Naive thymus-derived CD8-positive, alpha-beta T cell (primary cell): ENCODE measurements at regions not wholly inside any gene's neighbourhood (a gene's known extent, or its start where the extent isn't known, plus 50 kb on each side); places are given as distances from the start of the nearest gene placed in this dataset.

ENCODE experiments used
- ATAC-seq, 2 donors: fragments of 150-1000 bp; cut with Tn5 transposase in 1 of 2; sonication (Bioruptor Pico), chemical (Tn5 transposase) in 1 of 2; 1 replicate in 1 of 2; 2 replicates in 1 of 2; pipeline ENCODE4 v1.10.0; 2021; ENCODE audit warnings: mild to moderate bottlenecking in 2 of 2, moderate library complexity in 2 of 2
- POLR2A ChIA-PET: fragments of 350-600 bp; sonication (Branson Sonifier 250); formaldehyde crosslinking; loops from one replicate; lab custom pipeline; 2021; ENCODE audit warnings: antibody characterized with exemption; lab: Charles Lee
- DNase-seq, 10 donors: peaks; one replicate each; pipeline versions ENCODE4 v3.0.0 to v3.0.0-alpha.2; 2020 to 2022
- H3K27ac Mint-ChIP-seq, 10 donors: one replicate each; pipeline ENCODE4 v1.8.0; 2020 to 2022; ENCODE audit warnings: mild to moderate bottlenecking in 10 of 10, mixed read lengths in 10 of 10, moderate library complexity in 4 of 10, inconsistent platforms in 1 of 10
- H3K27me3 Mint-ChIP-seq, 5 donors: one replicate each; pipeline ENCODE4 v1.8.0; 2021 to 2022; ENCODE audit warnings: mixed read lengths in 5 of 5
- H3K36me3 Mint-ChIP-seq, 3 donors: one replicate each; pipeline ENCODE4 v1.8.0; 2020 to 2022; ENCODE audit warnings: mixed read lengths in 3 of 3, mild to moderate bottlenecking in 2 of 3, inconsistent platforms in 1 of 3
- H3K4me1 Mint-ChIP-seq, 4 donors: one replicate each; pipeline ENCODE4 v1.8.0; 2021 to 2022; ENCODE audit warnings: mixed read lengths in 4 of 4
- H3K4me3 Mint-ChIP-seq, 10 donors: one replicate each; pipeline ENCODE4 v1.8.0; 2020 to 2022; ENCODE audit warnings: mild to moderate bottlenecking in 10 of 10, mixed read lengths in 10 of 10, moderate library complexity in 6 of 10, inconsistent platforms in 1 of 10
- H3K9me3 Mint-ChIP-seq, 9 donors: one replicate each; pipeline ENCODE4 v1.8.0; 2020 to 2022; ENCODE audit warnings: mixed read lengths in 9 of 9, mild to moderate bottlenecking in 3 of 9, inconsistent platforms in 1 of 9, moderate library complexity in 1 of 9

DNA sequence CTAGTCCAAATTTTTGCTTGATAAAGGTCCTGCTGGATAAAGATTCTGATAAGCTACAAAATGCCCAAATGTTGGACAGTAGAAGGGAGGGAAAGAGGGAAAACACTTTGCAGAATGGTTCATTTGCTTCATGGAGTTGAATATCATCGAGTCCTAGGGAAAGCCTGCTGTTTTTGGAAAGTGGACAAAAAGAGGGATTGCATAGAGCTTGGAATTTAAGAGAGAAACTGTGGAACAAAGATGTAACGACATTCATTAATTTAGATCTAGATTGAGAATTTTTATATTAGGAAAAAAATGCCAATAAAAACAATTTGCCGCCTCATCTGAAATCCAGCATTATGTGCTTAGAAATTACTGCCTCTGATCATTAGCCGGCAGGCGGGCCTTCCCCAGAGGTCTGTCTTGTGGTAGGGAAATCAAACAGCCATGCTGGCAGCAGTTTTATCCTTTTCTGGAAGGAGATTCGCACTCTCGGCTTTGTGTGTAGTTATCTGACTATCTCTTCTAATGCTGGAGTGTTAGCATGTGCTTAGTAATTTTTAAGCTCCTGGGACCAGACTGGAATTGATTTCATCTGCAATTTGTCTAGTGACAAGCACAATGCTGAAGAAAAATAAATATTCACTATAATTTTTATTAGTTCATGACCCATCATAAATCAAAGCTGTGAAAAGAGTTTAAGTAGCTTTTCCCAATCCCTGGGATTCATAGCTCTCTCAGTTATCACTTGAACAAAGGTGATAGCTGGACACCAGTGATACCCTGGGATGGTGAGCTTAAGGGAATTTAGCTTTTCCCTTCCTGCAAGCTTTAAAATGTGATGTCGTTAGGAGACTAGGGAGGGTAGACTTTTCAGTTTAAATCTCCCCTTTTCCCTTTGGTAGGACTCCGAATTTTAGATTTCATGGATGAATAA, 329.5 kb downstream of the PRL start:
- Mint-ChIP-seq H3K27ac (no peak overlapping the region), H3K27me3 (peaks cover 0 to 3% (median 0%) of the 10 kb centered on the region in 5 donors), H3K9me3 (no peaks in the 10 kb centered on the region), H3K4me3 (no peak overlapping the region), H3K4me1 (peaks cover 3 to 14% (median 10%) of the 10 kb centered on the region in 4 donors), H3K36me3 (no peaks in the 10 kb centered on the region)
- POLR2A ChIA-PET: no interaction called here
- DNase-seq: no peak
- no peak for ATAC-seq

DNA sequence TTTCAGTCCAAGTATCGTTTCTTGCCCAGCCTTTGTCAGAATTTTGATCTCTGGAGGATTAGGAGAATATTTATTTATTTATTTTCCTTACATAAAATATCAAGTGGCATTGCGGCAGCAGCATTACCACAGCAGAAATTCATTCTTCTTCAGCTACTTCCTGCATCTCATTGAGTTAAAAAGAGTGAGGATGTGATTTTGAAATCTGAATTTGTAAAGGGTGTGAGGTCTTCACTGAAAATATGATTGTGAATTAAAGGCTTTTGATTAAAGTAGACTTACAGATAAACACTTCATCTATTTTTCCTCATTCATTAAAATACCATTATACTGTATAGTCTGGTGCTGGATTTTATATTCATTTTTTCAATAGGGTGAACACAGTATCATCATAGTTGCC, 328.4 kb downstream of the PRL start:
- Mint-ChIP-seq H3K27me3 (peaks cover 0 to 3% (median 0%) of the 10 kb centered on the region in 5 donors), H3K36me3 (no peaks in the 10 kb centered on the region), H3K4me1 (peaks cover 3 to 14% (median 10%) of the 10 kb centered on the region in 4 donors), H3K4me3 (no peak overlapping the region), H3K9me3 (no peaks in the 10 kb centered on the region), H3K27ac (no peak overlapping the region)
- POLR2A ChIA-PET: no interaction called here
- DNase-seq: no peak
- ATAC-seq: no peak

DNA sequence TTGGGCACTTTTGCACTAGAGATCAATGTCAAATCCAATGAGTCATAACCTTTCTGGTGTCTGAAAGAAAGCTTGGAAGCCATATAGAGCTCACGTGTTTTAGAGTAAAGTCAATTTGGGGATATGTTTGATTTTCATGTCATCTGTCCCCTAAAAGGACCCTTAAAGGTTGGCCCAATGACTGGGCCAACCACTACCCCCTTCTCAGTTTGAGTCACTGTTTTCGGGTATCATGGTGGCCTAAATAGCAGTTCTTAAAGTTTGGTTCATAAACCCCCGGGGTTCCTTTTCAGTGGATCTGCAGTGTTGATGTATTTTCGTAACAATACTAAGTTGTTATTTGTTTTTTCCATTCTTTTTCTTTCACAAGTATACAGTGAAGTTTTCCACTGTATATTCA, 327.6 kb downstream of the PRL start:
- H3K9me3 Mint-ChIP-seq: no peaks in the 10 kb centered on the region
- POLR2A ChIA-PET: no interaction called here
- H3K27ac Mint-ChIP-seq: no peak overlapping the region
- no peaks in the 10 kb centered on the region for H3K36me3 Mint-ChIP-seq
- no peak overlapping the region for H3K4me3 Mint-ChIP-seq
- ATAC-seq (no peak), DNase-seq (no peak)
- peaks cover 3 to 14% (median 10%) of the 10 kb centered on the region in 4 donors for H3K4me1 Mint-ChIP-seq
- peaks cover 0 to 3% (median 0%) of the 10 kb centered on the region in 5 donors for H3K27me3 Mint-ChIP-seq

DNA sequence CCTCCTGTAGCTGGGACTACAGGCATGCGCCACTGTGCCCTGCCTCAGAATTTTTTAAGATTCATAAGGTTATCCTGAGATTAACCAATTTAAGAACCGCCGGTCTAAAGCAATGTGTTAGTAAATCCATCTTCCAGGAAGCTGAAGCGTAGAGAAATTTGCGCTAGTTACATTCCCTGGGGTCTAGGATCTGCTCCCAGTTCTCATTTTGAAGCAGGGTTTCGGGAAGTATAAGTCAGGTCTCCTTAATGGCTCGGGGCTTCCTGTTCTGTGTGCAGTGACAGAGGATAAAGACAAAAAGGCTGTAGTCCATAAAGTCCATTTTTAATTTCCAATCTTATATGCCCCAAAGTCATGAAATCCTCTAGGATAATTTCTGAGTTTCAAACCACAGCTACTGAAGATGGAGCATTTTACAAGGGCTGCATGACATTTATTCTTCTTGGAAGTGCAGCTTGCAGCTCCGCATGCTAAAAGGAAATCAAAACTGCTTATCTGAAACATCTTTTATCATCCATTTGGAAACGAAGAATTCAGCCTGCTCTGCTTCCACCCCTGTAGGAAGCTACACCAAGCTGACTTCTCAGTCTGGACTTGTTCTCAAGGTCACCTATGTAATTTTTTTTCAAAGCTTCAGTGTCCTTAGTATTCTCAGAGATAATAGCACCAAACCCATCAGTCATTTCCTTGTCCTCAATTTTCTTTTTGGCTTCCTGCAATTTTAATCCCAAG, 326.1 kb downstream of the PRL start:
- DNase-seq: no peak
- Mint-ChIP-seq H3K9me3 (no peaks in the 10 kb centered on the region), H3K27ac (no peak overlapping the region), H3K4me3 (no peak overlapping the region), H3K36me3 (no peaks in the 10 kb centered on the region), H3K4me1 (peaks cover 0 to 7% (median 5%) of the 10 kb centered on the region in 4 donors), H3K27me3 (peaks cover 0 to 6% (median 0%) of the 10 kb centered on the region in 5 donors)
- ATAC-seq: no peak
- POLR2A ChIA-PET: no interaction called here

DNA sequence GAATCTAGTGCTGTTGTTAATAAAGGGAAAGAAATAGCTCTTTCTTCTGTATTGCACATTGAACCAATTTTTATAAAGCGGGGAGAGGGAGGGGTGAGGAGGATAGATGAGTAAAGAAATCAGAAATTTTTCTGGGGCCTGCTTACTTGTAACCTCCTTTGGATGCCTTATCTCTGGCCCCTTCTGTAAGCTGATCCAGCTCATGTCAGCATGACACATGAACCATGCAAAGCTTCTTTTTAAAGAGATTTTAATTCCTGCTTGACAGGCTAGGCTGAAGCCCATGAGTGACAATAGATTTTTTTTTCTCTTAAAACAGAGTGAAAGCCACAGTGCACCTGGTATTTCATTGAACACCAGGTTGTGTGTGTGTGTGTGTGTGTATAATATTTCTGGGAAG, 325.3 kb downstream of the PRL start:
- Mint-ChIP-seq H3K4me3 (no peak overlapping the region), H3K27me3 (peaks cover 0 to 3% (median 0%) of the 10 kb centered on the region in 5 donors), H3K36me3 (no peaks in the 10 kb centered on the region), H3K4me1 (peaks cover 0 to 7% (median 2%) of the 10 kb centered on the region in 4 donors), H3K9me3 (no peaks in the 10 kb centered on the region), H3K27ac (no peak overlapping the region)
- no peak for DNase-seq
- POLR2A ChIA-PET: no interaction called here
- no peak for ATAC-seq

DNA sequence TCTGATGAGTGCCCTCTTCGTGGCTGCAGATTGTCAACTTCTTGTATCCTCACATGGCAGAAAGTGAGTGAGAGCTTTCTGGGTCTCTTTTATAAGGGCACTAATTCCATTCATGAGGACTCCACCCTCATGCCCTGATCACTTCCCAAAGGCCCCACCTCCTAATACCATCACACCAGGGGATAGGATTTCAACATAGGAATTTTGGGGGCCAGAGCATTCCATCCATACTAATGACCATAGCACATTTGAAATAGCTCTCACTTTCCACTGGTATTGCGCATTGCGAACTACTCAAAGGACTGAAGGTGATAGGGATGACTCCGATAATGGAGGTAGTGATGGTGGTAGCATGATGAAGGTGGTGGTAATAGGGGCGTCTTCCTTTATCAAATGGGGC, 324.3 kb downstream of the PRL start:
- POLR2A ChIA-PET: no interaction called here
- no peaks in the 10 kb centered on the region for H3K9me3 Mint-ChIP-seq

DNA sequence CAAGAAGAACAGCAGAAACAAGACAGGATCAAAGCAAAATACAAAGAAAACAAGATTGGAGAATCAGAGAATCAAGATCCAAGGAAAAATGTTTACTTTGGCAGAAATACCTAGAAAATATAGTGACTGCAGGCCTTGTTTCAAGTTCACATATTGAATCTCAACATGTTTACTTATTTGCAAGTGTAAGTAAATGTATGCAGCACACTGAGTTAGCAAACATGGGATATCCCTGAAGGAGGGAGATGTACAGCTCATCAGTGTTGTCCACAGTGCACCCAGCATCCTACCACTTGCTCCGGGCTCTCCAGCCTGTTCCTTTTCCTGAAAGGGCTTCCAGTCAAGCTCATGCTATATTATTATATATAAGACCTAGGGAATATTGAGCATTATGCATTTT, 319.5 kb downstream of the PRL start:
- ATAC-seq (no peak), DNase-seq (no peak)
- Mint-ChIP-seq H3K27ac (no peak overlapping the region), H3K27me3 (peaks cover 0 to 10% (median 0%) of the 10 kb centered on the region in 5 donors), H3K36me3 (no peaks in the 10 kb centered on the region), H3K9me3 (peaks cover 0 to 10% (median 0%) of the 10 kb centered on the region in 9 donors), H3K4me1 (peaks cover 0 to 5% (median 3%) of the 10 kb centered on the region in 4 donors), H3K4me3 (no peak overlapping the region)
- POLR2A ChIA-PET: no interaction called here

More for the DNA sequence above, 324.3 kb downstream of the PRL start:
- no peak for ATAC-seq
- DNase-seq: no peak
- H3K27me3 Mint-ChIP-seq: peaks cover 0 to 3% (median 0%) of the 10 kb centered on the region in 5 donors
- peaks cover 0 to 7% (median 2%) of the 10 kb centered on the region in 4 donors for H3K4me1 Mint-ChIP-seq
- H3K4me3 Mint-ChIP-seq: no peak overlapping the region
- H3K27ac Mint-ChIP-seq: no peak overlapping the region
- H3K36me3 Mint-ChIP-seq: no peaks in the 10 kb centered on the region

DNA sequence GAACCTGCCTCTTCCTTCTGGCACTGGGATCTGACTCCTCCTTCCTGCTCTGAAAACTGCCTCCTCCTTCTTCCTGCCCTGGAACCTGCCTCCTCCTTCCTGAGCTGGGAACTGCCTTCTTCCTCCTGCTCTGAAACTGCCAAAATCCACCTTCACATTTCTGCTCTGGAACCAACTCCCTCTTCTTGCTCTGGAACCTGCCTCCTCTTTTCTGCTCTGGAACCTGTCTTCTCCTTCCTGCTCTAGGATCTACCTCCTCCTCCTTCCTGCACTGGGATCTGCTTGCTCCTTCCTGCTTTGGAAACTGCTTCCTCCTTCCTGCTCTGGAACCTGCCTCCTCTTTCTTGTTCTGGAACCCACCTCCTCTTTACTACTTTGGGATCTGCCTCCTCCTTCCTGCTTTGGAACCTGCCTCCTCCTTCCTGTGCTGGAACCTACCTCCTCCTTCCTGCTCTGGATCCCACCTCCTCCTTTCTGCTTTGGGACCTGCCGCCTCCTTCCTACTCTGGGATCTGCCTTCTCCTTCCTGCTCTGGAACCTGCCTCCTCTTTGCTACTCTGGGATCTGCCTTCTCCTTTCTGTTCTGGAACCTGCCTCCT, 315.5 kb downstream of the PRL start:
- Mint-ChIP-seq H3K36me3 (no peaks in the 10 kb centered on the region), H3K4me3 (no peak overlapping the region), H3K4me1 (peaks cover 2 to 6% (median 4%) of the 10 kb centered on the region in 4 donors), H3K27ac (peak overlapping the region in 1 of 10 donors; percentile 43), H3K27me3 (peaks cover 0 to 7% (median 0%) of the 10 kb centered on the region in 5 donors), H3K9me3 (peaks cover 0 to 10% (median 0%) of the 10 kb centered on the region in 9 donors)
- DNase-seq: no peak
- no peak for ATAC-seq
- POLR2A ChIA-PET: no interaction called here

DNA sequence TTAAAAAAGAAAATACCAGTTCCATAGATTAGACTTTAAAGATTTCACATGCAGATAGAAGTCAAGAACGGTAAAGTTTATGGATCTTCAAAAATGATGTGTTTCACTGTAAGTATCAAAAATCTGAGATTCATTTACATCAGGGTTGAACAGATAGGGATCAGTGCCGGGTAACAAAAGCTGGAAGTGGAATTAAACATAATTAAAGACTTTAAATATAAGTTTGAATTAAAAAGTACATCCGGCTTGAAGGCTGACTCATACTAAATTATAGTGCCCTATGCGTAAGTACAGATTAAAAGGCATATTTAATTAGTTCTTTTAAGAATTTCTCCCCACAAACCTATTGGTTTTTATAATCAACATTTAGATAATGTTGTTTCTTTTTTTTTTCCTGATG, 312.7 kb downstream of the PRL start:
- Mint-ChIP-seq H3K9me3 (peaks cover 0 to 10% (median 0%) of the 10 kb centered on the region in 9 donors), H3K27me3 (peaks cover 0 to 7% (median 0%) of the 10 kb centered on the region in 5 donors), H3K4me3 (no peak overlapping the region), H3K36me3 (no peaks in the 10 kb centered on the region), H3K4me1 (peaks cover 12 to 28% (median 19%) of the 10 kb centered on the region in 4 donors), H3K27ac (no peak overlapping the region)
- DNase-seq (no peak), ATAC-seq (no peak)
- POLR2A ChIA-PET: no interaction called here

DNA sequence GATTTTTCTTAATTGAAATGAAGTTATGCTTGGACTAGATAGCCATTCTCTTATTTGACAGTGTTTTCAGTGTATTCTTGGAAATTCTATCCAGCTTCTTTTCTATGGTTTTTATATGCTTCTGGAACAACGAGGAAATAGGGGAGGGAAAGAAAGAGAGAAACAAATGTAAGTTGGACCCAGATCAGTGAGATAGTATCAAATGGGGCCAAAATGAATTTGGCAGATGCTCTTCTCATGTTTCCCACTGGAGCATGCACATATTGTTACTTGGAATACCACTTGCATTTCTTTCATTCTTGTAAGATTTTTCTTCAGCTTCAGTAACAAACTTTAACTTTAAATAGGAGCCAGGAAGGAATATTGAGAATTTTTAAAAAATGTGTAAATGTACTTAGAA, 312.3 kb downstream of the PRL start:
- peaks cover 0 to 10% (median 0%) of the 10 kb centered on the region in 9 donors for H3K9me3 Mint-ChIP-seq
- H3K27me3 Mint-ChIP-seq: peaks cover 0 to 7% (median 0%) of the 10 kb centered on the region in 5 donors
- no peak for DNase-seq
- peaks cover 12 to 28% (median 19%) of the 10 kb centered on the region in 4 donors for H3K4me1 Mint-ChIP-seq
- POLR2A ChIA-PET: no interaction called here
- no peak for ATAC-seq
- H3K27ac Mint-ChIP-seq: peak overlapping the region in 1 of 10 donors; percentile 2
- H3K4me3 Mint-ChIP-seq: no peak overlapping the region
- no peaks in the 10 kb centered on the region for H3K36me3 Mint-ChIP-seq

DNA sequence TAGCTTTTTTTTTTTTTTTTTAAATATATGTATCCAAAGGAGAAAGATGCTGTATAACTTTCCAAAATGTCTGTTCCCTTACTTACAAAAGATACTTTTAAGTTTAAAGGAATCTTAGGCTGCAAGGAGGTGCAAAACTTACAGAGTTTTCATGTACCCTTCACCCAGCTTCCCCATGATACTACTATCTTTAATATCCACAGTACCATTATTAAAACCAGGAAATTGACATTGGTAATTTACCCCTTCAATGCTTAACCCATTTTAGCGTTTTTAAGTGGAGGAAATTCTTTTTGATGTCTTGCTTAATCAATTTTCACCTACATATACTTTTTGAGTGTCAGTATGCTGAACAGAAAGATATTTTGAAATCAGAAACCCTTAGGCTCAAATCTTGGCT, 310.9 kb downstream of the PRL start:
- ATAC-seq: no peak
- H3K27me3 Mint-ChIP-seq: peaks cover 0 to 5% (median 0%) of the 10 kb centered on the region in 5 donors
- no peak overlapping the region for H3K4me3 Mint-ChIP-seq

DNA sequence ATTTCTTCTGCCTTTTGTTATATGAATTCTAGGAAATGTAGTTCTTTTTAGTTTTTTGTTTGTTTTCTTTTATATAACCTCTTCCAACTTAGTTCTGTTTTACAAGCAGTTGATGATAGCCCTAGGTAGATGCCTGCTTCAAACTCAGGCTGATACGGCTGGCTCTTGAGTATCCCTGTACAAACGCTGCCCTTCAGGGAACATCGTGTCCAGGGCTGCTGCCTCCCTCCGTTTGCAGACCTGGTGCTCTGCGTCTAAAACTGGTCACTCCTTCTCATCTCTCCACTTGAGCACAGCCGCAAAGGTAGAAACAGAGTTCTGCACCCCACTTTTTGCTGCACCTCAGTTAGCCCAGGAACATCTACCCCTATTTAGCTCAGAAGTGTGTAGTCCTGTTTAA, 310.1 kb downstream of the PRL start:
- peak overlapping the region in 1 of 10 donors; percentile 75 for H3K27ac Mint-ChIP-seq
- POLR2A ChIA-PET: no interaction called here
- H3K4me3 Mint-ChIP-seq: no peak overlapping the region
- H3K9me3 Mint-ChIP-seq: peaks cover 0 to 2% (median 0%) of the 10 kb centered on the region in 9 donors
- ATAC-seq (no peak), DNase-seq (no peak)
- no peaks in the 10 kb centered on the region for H3K36me3 Mint-ChIP-seq
- no peaks in the 10 kb centered on the region for H3K27me3 Mint-ChIP-seq
- H3K4me1 Mint-ChIP-seq: peaks cover 8 to 24% (median 18%) of the 10 kb centered on the region in 4 donors

More for the DNA sequence above, 310.9 kb downstream of the PRL start:
- Mint-ChIP-seq H3K36me3 (no peaks in the 10 kb centered on the region), H3K27ac (peak overlapping the region in 1 of 10 donors; percentile 17), H3K9me3 (peaks cover 0 to 10% (median 0%) of the 10 kb centered on the region in 9 donors), H3K4me1 (peaks cover 10 to 27% (median 19%) of the 10 kb centered on the region in 4 donors)
- DNase-seq: no peak
- POLR2A ChIA-PET: no interaction called here
